ENCODE measurements at regions not wholly inside any gene's neighbourhood (a gene's known extent, or its start where the extent isn't known, plus 50 kb on each side); places are given as distances from the start of the nearest gene placed in this dataset.
"Not testable (repeated sequence)": the region's sequence is repeated elsewhere in the genome, so short reads cannot be mapped to it uniquely, and the experiment has no call there.

DNA sequence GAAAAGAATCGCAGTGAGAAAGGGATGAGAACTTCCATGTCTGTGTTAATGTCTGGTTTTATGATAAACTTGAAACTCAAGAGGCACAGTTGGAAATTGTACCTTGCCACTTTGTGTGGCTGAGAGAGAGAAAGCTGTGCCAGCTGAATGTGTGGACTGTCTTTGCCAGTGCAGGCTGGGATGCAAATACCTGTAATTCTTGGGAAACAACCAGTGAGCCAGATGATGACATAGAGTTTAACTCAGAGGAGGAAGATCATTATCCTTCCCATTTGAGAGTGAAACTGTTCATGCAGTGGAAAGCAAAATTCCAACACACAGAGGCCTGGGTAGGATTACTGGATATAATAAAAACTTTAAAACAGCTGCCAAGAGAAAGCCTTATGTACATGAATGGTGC is 141.5 kb upstream of the NPAP1 start:
- DNase-seq = not testable (repeated sequence)

DNA sequence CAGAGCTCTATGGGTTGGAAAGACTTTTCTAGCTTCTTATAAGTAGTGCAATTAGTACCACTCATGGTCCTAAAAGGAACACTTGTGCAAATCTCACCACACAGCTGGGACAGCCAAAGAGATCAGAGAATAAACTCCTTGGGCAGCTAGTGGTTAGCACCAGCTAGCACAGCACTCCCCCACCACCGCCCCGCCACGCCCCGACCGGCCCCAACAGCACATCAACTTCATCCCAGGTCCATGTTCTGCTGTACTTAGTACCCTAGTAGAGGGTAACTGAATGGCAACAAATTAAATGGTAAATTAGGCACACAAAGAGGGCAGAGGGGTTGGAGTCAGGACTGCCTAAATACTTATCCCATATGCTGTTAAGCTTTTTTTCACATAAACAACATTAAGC is 118.3 kb upstream of the NPAP1 start:
- not testable (repeated sequence) for DNase-seq

DNA sequence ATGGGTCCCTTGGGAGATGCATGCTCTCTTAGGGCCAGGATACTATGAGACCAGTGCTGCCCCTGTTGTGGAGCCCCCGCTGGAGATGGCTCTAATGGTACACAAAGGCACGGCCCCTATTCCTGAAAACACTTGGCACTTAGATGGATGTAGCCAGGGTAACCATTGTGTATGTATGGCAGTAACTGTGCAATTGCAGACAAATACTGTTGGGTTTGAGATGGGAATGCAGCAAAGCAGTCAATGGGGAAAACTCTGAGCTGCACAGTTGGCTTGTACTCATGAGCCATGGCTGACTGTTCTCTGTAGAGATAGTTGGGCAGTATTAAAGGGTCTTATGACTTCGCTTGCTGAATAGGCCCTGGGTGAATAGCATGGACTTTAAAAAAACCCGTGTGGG is 67.9 kb upstream of the NPAP1 start:
- no peak for DNase-seq

DNA sequence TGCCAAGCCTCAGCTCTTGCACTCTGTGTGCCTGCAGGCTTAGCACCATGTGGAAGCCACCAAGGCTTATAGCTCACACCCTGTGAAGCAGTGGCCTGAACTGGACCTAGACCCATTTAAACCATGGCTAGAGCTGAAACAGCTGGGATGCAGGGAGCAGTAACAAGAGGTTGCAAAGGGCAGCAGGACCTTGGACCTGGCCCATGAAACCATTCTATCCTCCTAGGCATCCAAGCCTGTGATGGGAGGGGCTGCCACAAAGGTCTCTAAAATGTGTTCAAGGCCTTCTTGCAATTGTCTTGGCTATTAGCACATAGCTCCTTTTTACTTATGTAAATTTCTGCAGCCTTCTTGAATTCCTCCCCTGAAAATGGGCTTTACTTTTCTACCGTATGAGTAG is 57.9 kb upstream of the NPAP1 start:
- no peak for DNase-seq

DNA sequence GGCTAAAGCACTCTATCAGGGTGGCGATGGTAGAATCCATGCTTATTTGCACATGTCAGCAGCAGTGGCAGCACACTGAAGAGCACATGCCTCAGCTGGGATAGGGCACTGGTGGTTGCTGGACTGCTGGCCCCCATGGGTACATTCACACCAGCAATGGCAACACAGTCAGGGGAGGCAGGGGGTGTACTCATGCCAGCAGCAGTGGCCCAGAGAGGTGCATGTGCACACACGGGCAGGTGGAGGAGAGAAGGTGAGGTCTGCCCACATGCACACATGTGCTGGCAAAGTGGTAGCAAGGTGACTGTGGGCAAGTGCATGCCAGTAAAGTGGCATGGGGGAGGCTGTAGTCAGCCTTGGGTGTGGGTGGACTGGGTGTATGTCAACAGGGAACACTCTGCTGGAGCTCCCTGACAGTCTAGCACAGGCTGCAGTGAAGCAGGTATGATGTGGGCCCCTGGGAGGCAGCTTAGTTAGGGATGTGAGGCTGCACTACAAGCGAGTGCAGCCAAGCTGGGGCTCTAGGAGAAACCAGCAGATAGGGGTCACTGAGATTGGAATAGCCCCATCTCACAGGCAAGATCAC is 53.9 kb upstream of the NPAP1 start:
- DNase-seq = no peak

All from SW 1271 (cell line).